HG03558 (cell line): ENCODE measurements at regions not wholly inside any gene's neighbourhood (a gene's known extent, or its start where the extent isn't known, plus 50 kb on each side); places are given as distances from the start of the nearest gene placed in this dataset.
"Not testable (repeated sequence)": the region's sequence is repeated elsewhere in the genome, so short reads cannot be mapped to it uniquely, and the experiment has no call there.

Experiments
- ATAC-seq: cut with Tn5 transposase; IDR thresholded peaks from one replicate; pipeline ENCODE4 v1.9.1; 2021; ENCODE audit warnings: moderate number of reproducible peaks; ENCODE audit not compliant: unreplicated experiment; ENCODE audit errors: extremely low read depth

GRCh38 chr1:181318022-181318857 is 165.1 kb upstream of the CACNA1E start:
- no peak for ATAC-seq

DNA sequence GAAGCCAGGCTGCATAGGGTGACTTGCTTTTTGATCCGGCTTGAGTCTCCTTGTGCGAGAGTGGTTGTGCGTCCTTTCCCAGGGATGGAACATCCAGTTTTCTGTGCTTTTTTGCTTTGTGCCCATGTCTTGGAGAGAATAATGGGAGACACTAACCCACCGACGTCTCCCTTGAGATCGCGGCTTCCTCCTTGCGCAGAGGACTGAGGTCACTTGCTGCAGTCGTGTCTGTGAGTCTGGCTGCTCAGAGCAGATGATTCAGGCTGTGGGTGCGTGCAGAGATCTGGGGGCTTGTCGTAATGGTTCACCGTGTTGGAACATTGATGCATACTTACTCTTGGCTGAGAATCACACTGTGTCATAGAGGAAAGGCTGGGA is 164.5 kb upstream of the CACNA1E start:
- ATAC-seq = no peak

GRCh38 chr1:181319907-181320306 is 163.4 kb upstream of the CACNA1E start:
- ATAC-seq = no peak

DNA sequence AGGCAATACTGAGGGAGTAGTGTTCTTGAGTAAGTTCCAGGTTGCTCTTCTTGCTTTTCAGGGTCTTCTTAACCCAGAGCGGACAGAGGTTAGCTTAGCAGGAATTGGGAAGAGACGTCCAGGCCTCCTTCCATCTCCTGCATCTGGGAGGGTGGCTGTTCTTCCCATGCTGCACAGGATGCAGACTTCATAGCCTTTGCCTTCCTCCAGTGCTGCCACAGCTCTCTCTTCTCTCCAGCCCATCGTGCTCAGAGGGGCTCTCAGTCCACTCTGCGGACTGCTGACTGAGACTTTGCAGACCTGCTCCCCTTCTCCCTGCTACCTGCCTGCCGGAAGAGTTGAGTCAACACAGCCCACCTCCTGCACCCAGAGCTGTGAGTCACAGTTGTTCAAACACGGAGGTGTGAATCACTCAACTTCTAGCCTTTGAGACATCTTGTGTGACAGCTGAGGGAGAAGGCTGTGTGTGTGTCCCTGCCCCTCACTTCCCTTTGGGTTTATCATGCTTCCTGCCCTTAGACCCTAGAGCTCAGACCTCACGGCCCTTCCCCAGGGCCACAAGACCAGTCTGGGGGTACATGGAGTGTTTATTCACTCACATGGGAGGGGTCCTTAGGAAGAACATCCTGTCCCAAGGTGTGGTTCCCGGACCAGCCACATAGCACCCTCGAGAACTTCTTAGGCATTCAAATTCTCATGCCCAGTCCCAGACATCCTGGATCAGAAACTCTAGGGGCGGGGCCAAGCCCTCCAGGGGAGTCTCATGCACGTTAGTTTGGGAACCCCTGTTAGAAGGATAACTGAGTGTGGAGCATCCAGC is 158.3 kb upstream of the CACNA1E start:
- no peak for ATAC-seq

GRCh38 chr1:181325765-181326164 is 157.6 kb upstream of the CACNA1E start:
- not testable (repeated sequence) for ATAC-seq

GRCh38 chr1:181326348-181326747 is 157.0 kb upstream of the CACNA1E start:
- no peak for ATAC-seq

DNA sequence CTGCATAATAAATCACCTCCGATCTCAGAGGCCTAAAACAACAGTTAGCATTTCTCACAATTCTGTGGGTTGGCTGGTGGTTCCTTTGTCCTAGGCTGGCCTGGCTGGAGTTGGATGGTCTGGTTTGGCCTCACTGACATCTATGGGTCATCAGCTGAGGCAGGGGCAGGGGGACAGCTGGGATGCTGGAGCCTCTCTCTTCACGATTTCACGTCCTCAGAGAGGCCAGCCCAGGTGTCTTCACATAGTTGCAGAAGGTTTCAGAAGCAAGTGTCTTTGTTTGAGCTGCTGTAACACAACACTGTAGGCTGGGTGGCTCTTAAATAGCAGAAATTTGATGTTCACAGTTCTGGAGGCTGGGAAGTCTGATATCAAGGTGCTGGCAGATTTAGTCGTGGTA is 155.5 kb upstream of the CACNA1E start:
- no peak for ATAC-seq

DNA sequence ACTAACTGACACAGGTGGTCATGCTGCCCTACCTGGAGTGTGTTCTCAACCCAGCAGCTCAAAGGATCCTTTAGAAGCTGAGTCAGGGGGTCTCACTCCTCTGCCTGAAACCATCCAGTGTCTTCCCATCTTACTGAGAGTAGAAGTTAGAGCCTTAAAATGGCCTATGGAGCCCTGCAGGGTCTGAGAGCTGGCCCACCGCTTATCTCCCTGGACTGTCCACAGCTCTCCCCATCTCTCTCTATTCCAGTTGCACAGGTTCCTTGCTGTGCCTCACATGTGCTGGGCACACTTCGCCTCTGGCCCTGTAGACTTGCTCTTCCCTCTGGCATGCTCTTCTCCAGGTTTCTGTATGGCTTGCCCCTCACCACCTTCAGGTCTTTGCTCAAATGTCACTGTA is 148.6 kb upstream of the CACNA1E start:
- ATAC-seq = no peak

GRCh38 chr1:181335631-181336030 is 147.7 kb upstream of the CACNA1E start:
- ATAC-seq = no peak

DNA sequence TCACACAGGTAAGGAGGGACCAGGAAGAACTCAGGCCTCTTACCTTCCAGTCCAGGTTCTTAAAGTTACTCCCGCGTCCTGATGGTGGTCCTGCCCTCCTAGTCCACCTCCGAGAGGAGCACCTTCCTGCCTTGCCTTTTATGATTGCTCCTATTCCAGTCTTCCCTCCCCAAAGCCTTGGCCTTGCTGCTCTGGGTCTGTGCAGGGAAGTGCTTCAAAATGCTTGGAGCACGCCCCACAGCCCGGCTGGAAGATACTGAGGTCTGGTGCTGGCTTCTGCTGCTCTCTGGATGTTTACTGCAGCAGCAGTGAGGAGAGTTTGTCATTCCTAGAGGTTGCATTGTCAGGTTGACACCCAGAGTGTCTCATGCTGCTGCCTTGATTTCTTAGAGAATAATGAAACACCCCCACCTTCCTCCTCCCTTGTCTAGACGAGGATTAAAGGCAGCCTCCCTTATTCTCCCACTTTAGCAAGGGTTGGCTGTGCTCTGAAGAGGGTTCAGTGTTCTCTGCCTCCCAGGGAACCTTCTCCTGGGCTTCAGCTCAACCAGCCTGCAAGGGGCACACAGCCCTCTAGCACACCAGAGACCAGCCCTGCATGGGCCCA is 142.2 kb upstream of the CACNA1E start:
- no peak for ATAC-seq

- no peak for ATAC-seq
Observed at GRCh38 chr1:181344091-181344490, 139.2 kb upstream of the CACNA1E start.

GRCh38 chr1:181345146-181345545 is 138.2 kb upstream of the CACNA1E start:
- no peak for ATAC-seq

GRCh38 chr1:181347495-181348390 is 135.6 kb upstream of the CACNA1E start:
- no peak for ATAC-seq

DNA sequence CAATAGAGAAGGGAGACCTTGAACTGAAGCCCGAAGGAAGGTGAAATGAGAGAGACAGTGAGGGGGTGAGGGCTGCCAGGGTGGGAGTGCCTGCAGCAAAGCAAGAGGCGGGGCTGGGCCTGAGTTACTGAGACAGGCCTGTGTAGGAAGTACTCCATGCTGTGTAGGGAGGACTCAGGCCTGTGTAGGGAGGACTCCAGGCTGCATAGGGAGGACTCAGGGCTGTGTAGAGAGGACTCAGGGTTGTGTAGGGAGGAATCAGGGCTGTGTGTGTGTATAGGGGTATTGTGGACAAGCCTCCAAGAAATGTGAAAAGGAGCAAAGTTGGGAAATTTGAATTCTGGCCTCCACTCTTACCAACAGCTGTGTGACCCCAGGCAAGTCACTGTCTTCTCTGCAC is 133.8 kb upstream of the CACNA1E start:
- ATAC-seq = no peak

DNA sequence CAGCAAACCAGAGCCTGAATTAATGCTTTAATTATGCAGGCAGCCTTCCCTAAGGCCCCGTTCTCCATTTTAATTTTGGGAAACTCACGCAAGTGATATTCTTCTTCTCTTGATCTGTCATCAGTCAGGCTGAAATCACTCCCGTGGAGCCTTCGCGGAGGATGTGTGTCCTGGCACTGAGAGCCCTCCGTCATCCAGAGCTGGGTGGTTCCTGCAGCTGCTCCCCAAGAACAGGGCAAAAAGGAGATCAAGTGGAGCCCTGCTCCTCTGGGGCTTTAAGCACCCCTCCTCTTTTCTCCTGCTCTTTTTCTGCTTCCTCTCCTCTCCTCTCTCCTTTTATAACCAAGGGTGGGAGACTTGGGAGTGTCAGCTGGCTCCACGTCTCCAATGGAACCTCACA is 133.2 kb upstream of the CACNA1E start:
- no peak for ATAC-seq

DNA sequence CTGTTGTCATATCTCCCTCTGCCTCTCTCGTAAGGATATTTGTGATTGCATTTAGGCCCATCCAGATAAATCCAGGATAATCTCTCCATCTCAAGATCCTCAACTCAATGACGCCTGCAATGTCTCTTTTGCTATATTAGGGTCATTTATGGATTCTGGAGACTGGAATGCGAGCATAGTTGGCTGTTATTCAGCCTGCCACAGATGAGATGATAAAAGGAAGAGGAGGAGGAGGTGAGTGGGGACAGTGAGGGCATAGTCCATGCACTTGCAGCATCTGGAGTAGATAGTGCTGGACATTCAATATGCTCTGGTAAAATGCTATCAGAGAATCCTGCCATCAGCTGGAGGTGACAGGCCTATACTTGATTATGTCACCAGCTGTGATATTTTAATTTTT is 131.6 kb upstream of the CACNA1E start:
- no peak for ATAC-seq

DNA sequence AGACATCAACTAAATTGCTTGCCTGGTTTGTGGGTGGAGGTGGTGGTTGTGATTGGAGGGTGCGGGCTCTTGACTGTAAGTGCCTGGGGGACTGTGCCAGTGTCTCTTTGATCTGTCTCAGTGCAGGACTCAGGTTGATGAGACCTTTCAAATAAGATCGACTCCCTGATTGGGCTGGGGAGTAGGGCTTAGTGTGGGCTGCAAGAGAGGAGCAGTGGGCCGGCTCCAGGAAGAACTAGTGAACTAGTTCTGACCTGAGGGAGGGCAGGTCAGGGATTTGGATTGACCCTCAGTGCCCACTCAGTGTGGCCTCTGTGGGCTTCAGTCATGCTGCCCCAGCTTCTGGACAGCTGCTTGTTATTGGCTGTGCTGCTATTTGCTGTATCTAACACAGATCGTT is 130.6 kb upstream of the CACNA1E start:
- ATAC-seq = no peak

GRCh38 chr1:181353526-181353925 is 129.8 kb upstream of the CACNA1E start:
- ATAC-seq = no peak

GRCh38 chr1:181354865-181355264 is 128.5 kb upstream of the CACNA1E start:
- no peak for ATAC-seq
